ENCODE measurements at regions not wholly inside any gene's neighbourhood (a gene's known extent, or its start where the extent isn't known, plus 50 kb on each side); places are given as distances from the start of the nearest gene placed in this dataset.

DNA sequence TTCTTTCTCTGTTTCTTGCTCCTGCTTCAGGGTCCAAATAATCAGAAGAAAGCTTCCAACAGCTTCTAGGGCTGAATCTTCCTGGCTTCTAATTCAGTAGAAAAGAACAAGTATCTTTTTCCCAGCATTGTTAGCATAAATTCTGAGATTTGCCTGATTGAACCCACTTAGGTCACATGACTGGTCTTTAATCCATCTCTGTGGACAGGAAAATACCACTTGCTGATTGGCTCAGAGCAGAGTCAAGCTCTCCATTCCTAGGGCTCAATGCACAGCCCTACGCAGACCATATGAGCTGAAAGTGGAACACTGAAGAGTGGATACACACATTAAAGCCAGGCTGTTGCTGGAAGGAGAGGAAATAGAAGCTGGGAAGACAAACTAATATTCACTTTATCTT, 99.6 kb upstream of the RPL34 start:
- ChIA-PET POLR2A (no interaction called here), CTCF (interaction anchor here (1.5 kb wide), 1 partner anchor 11 kb away, joined by 3 read pairs; no protein-coding TSS in a partner anchor)
- Histone ChIP-seq H3K9ac (no peak overlapping the region), H3K9me3 (no peaks in the 10 kb centered on the region), H3K4me2 (no peak overlapping the region), H3K4me3 (ENCODE audit: low read depth in 2 of 2, low read length in 1 of 2) (no peak overlapping the region), H3K79me2 (ENCODE audit: insufficient read depth) (no peaks in the 10 kb centered on the region), H3F3A (replicated peaks; ENCODE audit: insufficient read depth) (no peaks in the 10 kb centered on the region), H3K27ac (ENCODE audit: low read depth in 2 of 2, low read length in 1 of 2) (no peak overlapping the region), H4K20me1 (ENCODE audit: insufficient read depth) (no peaks in the 10 kb centered on the region), H3K27me3 (ENCODE audit: insufficient read depth) (no peaks in the 10 kb centered on the region), H3K36me3 (replicated peaks in 1 of 2; ENCODE audit: control insufficient read depth in 1 of 2, insufficient read depth in 2 of 2, low read length in 1 of 2) (no peaks in the 10 kb centered on the region), H3K9me2 (no peaks in the 10 kb centered on the region), H2AFZ (ENCODE audit: low read depth) (no peak overlapping the region), H3K4me1 (ENCODE audit: control insufficient read depth in 1 of 2, insufficient read depth in 2 of 2, low read depth in 1 of 2, low read length in 1 of 2) (no peaks in the 10 kb centered on the region)
- TF ChIP-seq FOXM1 (IDR thresholded peaks at IDR 0.05; ENCODE audit: low read depth) (no peak), NFIC (IDR thresholded peaks at IDR 0.05; ENCODE audit: borderline replicate concordance) (no peak), SIN3A (IDR thresholded peaks at IDR 0.05; ENCODE audit: borderline replicate concordance, low read depth, low read length) (no peak), YY1 (IDR thresholded peaks at IDR 0.05; ENCODE audit: low read depth) (no peak), IRF3 (IDR thresholded peaks at IDR 0.05; ENCODE audit: low read depth, low read length) (no peak), POLR2AphosphoS5 (IDR thresholded peaks at IDR 0.05; ENCODE audit: low read depth, low read length) (no peak), MEF2A (IDR thresholded peaks at IDR 0.05; ENCODE audit: borderline replicate concordance, low read depth) (no peak), GABPA (IDR thresholded peaks at IDR 0.05; ENCODE audit: low read depth) (no peak), FOXJ3 (CRISPR knock-in tag; IDR thresholded peaks at IDR 0.05) (no peak), GATA2 (CRISPR knock-in tag; IDR thresholded peaks at IDR 0.05) (no peak), USF1 (IDR thresholded peaks at IDR 0.05; ENCODE audit: borderline replicate concordance, low read depth) (no peak)
- TF ChIP-seq, protein P1, sequence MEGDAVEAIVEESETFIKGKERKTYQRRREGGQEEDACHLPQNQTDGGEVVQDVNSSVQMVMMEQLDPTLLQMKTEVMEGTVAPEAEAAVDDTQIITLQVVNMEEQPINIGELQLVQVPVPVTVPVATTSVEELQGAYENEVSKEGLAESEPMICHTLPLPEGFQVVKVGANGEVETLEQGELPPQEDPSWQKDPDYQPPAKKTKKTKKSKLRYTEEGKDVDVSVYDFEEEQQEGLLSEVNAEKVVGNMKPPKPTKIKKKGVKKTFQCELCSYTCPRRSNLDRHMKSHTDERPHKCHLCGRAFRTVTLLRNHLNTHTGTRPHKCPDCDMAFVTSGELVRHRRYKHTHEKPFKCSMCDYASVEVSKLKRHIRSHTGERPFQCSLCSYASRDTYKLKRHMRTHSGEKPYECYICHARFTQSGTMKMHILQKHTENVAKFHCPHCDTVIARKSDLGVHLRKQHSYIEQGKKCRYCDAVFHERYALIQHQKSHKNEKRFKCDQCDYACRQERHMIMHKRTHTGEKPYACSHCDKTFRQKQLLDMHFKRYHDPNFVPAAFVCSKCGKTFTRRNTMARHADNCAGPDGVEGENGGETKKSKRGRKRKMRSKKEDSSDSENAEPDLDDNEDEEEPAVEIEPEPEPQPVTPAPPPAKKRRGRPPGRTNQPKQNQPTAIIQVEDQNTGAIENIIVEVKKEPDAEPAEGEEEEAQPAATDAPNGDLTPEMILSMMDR (IDR thresholded peaks at IDR 0.05) = no peak
- WGBS (ENCODE audit: low lambda C conversion rate) = 0% methylated on average over 1 of the region's 1 CpG
- no peak for DNase-seq

DNA sequence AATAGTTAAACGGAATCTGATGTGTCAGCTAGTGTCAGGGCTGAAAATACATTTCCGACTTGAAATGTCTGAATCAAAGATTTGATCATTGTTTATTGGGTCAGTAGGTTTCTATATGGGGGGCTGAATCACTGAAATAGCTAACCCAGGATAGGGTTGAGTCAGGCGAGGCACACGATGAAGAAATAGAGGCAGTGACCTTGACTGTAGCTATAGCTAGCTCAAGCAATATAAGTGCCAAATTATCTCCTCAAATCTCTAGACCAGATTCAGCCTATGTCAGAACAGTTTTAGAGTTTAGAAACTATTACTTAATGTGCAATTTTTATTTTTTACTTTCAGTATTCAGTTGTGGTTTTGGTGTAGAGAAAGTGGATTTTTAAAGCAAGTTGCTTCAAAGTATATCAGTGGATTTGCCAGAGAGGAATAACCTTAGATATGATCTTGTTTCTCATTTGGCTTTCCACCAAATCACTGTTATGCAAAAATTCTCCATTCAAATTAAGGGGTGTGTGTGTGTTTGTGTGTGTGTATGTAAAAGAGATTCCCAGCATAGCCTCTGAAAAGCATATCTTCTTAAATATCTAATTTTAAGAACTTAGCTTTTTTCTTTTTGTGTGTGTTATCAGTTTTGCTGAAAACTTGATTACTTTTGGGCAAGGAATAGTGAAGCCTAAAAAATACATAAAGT, 100.3 kb upstream of the RPL34 start:
- no peaks in the 10 kb centered on the region for H3K4me1 ChIP-seq (ENCODE audit: control insufficient read depth in 1 of 2, insufficient read depth in 2 of 2, low read depth in 1 of 2, low read length in 1 of 2)
- no peak overlapping the region for H3K4me3 ChIP-seq (ENCODE audit: low read depth in 2 of 2, low read length in 1 of 2)
- no peaks in the 10 kb centered on the region for H3K36me3 ChIP-seq (replicated peaks in 1 of 2; ENCODE audit: control insufficient read depth in 1 of 2, insufficient read depth in 2 of 2, low read length in 1 of 2)
- 2% methylated on average over 4 of the region's 4 CpGs for WGBS (ENCODE audit: low lambda C conversion rate)
- H4K20me1 ChIP-seq (ENCODE audit: insufficient read depth) = no peaks in the 10 kb centered on the region
- no peaks in the 10 kb centered on the region for H3F3A ChIP-seq (replicated peaks; ENCODE audit: insufficient read depth)
- no peak overlapping the region for H3K27ac ChIP-seq (ENCODE audit: low read depth in 2 of 2, low read length in 1 of 2)
- H3K9me3 ChIP-seq = no peaks in the 10 kb centered on the region
- H3K4me2 ChIP-seq = no peak overlapping the region
- H3K9me2 ChIP-seq = no peaks in the 10 kb centered on the region
- ChIA-PET POLR2A (no interaction called here), CTCF (interaction anchor here (1.5 kb wide), 1 partner anchor 10 kb away, joined by 3 read pairs; no protein-coding TSS in a partner anchor)
- H3K9ac ChIP-seq = no peak overlapping the region
- H3K27me3 ChIP-seq (ENCODE audit: insufficient read depth) = no peaks in the 10 kb centered on the region
- H2AFZ ChIP-seq (ENCODE audit: low read depth) = no peak overlapping the region
- no peak for DNase-seq
- no peaks in the 10 kb centered on the region for H3K79me2 ChIP-seq (ENCODE audit: insufficient read depth)
- TF ChIP-seq NFIC (IDR thresholded peaks at IDR 0.05; ENCODE audit: borderline replicate concordance) = no peak
- TF ChIP-seq, protein P2, sequence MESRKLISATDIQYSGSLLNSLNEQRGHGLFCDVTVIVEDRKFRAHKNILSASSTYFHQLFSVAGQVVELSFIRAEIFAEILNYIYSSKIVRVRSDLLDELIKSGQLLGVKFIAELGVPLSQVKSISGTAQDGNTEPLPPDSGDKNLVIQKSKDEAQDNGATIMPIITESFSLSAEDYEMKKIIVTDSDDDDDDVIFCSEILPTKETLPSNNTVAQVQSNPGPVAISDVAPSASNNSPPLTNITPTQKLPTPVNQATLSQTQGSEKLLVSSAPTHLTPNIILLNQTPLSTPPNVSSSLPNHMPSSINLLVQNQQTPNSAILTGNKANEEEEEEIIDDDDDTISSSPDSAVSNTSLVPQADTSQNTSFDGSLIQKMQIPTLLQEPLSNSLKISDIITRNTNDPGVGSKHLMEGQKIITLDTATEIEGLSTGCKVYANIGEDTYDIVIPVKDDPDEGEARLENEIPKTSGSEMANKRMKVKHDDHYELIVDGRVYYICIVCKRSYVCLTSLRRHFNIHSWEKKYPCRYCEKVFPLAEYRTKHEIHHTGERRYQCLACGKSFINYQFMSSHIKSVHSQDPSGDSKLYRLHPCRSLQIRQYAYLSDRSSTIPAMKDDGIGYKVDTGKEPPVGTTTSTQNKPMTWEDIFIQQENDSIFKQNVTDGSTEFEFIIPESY (IDR thresholded peaks at IDR 0.05; ENCODE audit: borderline replicate concordance, low read depth) = no peak
- TF ChIP-seq FOSL2 (IDR thresholded peaks at IDR 0.05; ENCODE audit: borderline replicate concordance, low read depth) = no peak
- TF ChIP-seq, protein P3, sequence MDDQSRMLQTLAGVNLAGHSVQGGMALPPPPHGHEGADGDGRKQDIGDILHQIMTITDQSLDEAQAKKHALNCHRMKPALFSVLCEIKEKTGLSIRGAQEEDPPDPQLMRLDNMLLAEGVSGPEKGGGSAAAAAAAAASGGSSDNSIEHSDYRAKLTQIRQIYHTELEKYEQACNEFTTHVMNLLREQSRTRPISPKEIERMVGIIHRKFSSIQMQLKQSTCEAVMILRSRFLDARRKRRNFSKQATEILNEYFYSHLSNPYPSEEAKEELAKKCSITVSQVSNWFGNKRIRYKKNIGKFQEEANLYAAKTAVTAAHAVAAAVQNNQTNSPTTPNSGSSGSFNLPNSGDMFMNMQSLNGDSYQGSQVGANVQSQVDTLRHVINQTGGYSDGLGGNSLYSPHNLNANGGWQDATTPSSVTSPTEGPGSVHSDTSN (IDR thresholded peaks at IDR 0.05) = no peak
- no peak for TF ChIP-seq RFX5 (IDR thresholded peaks at IDR 0.05; ENCODE audit: low read length)
- no peak for TF ChIP-seq USF1 (IDR thresholded peaks at IDR 0.05; ENCODE audit: borderline replicate concordance, low read depth)
- no peak for TF ChIP-seq TAF1 (IDR thresholded peaks at IDR 0.05; ENCODE audit: borderline replicate concordance, low read depth, low read length)
- TF ChIP-seq ELF1 (IDR thresholded peaks at IDR 0.05) = no peak
- TF ChIP-seq IRF3 (IDR thresholded peaks at IDR 0.05; ENCODE audit: low read depth, low read length) = no peak
- TF ChIP-seq GABPA (IDR thresholded peaks at IDR 0.05; ENCODE audit: low read depth) = no peak
- TF ChIP-seq GATA2 (CRISPR knock-in tag; IDR thresholded peaks at IDR 0.05) = no peak
